Astrocyte (in vitro differentiated cells and primary cell): ENCODE measurements at regions not wholly inside any gene's neighbourhood (a gene's known extent, or its start where the extent isn't known, plus 50 kb on each side); places are given as distances from the start of the nearest gene placed in this dataset.

Experiments used
- EZH2 ChIP-seq: IDR thresholded peaks from 2 replicates; pipeline ENCODE4 v1.6.1; 2012; ENCODE audit warnings: mild to moderate bottlenecking, low read length, inconsistent platforms; ENCODE audit not compliant: insufficient read depth
- TF ChIP-seq, protein P1 (sequence below): IDR thresholded peaks from 2 replicates; pipeline ENCODE4 v1.5.1; 2011; ENCODE audit warnings: low read depth, mild to moderate bottlenecking, inconsistent platforms, low read length, moderate library complexity; ENCODE audit not compliant: insufficient read depth

DNA sequence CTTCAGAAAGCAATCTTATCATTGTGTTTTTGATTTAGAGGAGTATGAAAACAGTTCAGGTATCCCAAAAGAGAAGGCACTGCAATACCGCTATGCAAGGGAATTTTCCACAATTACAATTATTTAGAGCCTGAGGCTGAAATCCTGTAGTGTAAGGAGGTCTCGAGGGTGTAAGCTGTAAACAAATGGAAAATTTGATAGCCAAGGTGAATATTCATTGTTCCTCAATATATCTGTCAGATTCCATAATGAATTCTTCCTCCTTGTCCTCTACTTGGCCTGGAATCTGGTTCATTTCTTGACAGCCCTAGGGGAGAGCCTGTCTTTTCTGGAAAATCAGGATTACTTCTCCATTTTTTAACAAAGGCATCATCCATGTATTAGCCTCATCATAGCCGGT is 63.1 kb upstream of the SMARCA2 start:
- no peak for TF ChIP-seq EZH2
- TF ChIP-seq, protein P1, sequence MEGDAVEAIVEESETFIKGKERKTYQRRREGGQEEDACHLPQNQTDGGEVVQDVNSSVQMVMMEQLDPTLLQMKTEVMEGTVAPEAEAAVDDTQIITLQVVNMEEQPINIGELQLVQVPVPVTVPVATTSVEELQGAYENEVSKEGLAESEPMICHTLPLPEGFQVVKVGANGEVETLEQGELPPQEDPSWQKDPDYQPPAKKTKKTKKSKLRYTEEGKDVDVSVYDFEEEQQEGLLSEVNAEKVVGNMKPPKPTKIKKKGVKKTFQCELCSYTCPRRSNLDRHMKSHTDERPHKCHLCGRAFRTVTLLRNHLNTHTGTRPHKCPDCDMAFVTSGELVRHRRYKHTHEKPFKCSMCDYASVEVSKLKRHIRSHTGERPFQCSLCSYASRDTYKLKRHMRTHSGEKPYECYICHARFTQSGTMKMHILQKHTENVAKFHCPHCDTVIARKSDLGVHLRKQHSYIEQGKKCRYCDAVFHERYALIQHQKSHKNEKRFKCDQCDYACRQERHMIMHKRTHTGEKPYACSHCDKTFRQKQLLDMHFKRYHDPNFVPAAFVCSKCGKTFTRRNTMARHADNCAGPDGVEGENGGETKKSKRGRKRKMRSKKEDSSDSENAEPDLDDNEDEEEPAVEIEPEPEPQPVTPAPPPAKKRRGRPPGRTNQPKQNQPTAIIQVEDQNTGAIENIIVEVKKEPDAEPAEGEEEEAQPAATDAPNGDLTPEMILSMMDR: no peak
